ENCODE measurements at regions not wholly inside any gene's neighbourhood (a gene's known extent, or its start where the extent isn't known, plus 50 kb on each side); places are given as distances from the start of the nearest gene placed in this dataset.

- TF ChIP-seq KDM1A (IDR thresholded peaks at IDR 0.05; ENCODE audit: borderline replicate concordance, low read length) (no peak), CHD7 (IDR thresholded peaks at IDR 0.05; ENCODE audit: insufficient replicate concordance, low read length) (no peak)
Observed at GRCh38 chr7:26451997-26452396, 160.3 kb downstream of the SNX10 start.
